K562 (cell line): ENCODE measurements at regions not wholly inside any gene's neighbourhood (a gene's known extent, or its start where the extent isn't known, plus 50 kb on each side); places are given as distances from the start of the nearest gene placed in this dataset.

Experiments used
- ATF3 ChIP-seq, 2 experiments: fragments of 450-650 bp in 1 of 2; sonication (generic) in 1 of 2; formaldehyde crosslinking in 1 of 2; IDR thresholded peaks in 1 of 2; conservative IDR thresholded peaks in 1 of 2; 2 replicates each; pipeline versions ENCODE4 v1.6.1 to v1.8.1; 2016 to 2023; ENCODE audit warnings: mild to moderate bottlenecking in 2 of 2, moderate library complexity in 2 of 2, inconsistent platforms in 1 of 2, missing genetic modification reagents in 1 of 2
- CUX1 ChIP-seq: fragments of 200-800 bp; sonication (Bioruptor generic); IDR thresholded peaks from 2 replicates; pipeline ENCODE4 v1.6.1; 2016; ENCODE audit warnings: missing genetic modification characterization, missing compliant biosample characterization
- KDM4B ChIP-seq, 2 experiments: fragments of 450-650 bp in 1 of 2; sonication (generic) in 1 of 2; IDR thresholded peaks; 2 replicates each; pipeline ENCODE4 v1.6.1; 2016 to 2017; ENCODE audit warnings: borderline replicate concordance in 2 of 2, antibody characterized with exemption in 1 of 2, low read depth in 1 of 2, mild to moderate bottlenecking in 1 of 2
- NFRKB ChIP-seq: fragments of 450-650 bp; IDR thresholded peaks from 2 replicates; pipeline ENCODE4 v1.6.1; 2016; ENCODE audit warnings: low read depth
- POLR2A ChIP-seq: fragments of 450-650 bp; conservative IDR thresholded peaks from 2 replicates; pipeline ENCODE4 v1.6.1; 2016
- REST ChIP-seq, 2 experiments: fragments of 450-650 bp; formaldehyde crosslinking in 1 of 2; IDR thresholded peaks; 2 replicates each; pipeline versions ENCODE4 v1.4.0 to v1.6.1; 2014 to 2020; ENCODE audit warnings: mild to moderate bottlenecking in 2 of 2, borderline replicate concordance in 1 of 2, low read depth in 1 of 2
- THRB ChIP-seq: fragments of 450-650 bp; formaldehyde crosslinking; conservative IDR thresholded peaks from 2 replicates; pipeline ENCODE4 v1.4.0; 2022; ENCODE audit warnings: mild to moderate bottlenecking, missing genetic modification characterization
- ZNF23 ChIP-seq: fragments of 250-450 bp; sonication (Bioruptor Pico); IDR thresholded peaks from 2 replicates; pipeline ENCODE4 v1.4.0; 2020; ENCODE audit warnings: mild to moderate bottlenecking
- ZNF274 ChIP-seq: IDR thresholded peaks from 2 replicates; pipeline ENCODE4 v1.6.1; 2011; ENCODE audit warnings: low read depth, mild to moderate bottlenecking, low read length, moderate library complexity, borderline replicate concordance
- TF ChIP-seq, protein P1 (sequence below), 3 experiments: IDR thresholded peaks in 2 of 3; conservative IDR thresholded peaks in 1 of 3; 2 replicates each; pipeline ENCODE4 v1.5.1; 2011 to 2012; ENCODE audit warnings: low read length in 3 of 3, mild to moderate bottlenecking in 3 of 3, control low read depth in 2 of 3, improper control_type of control experiment in 1 of 3, inconsistent platforms in 1 of 3, low read depth in 1 of 3, mixed read lengths in 1 of 3, moderate library complexity in 1 of 3; ENCODE audit not compliant: insufficient read depth in 2 of 3
- TF ChIP-seq, protein P2 (sequence below): fragments of 450-650 bp; formaldehyde crosslinking; IDR thresholded peaks from 2 replicates; pipeline ENCODE4 v1.4.0; 2020; ENCODE audit warnings: mild to moderate bottlenecking, mixed read lengths

GRCh38 chr4:187604984-187605383 lies 390.6 kb upstream of the ZFP42 start:
- TF ChIP-seq KDM4B (IDR thresholded peaks at IDR 0.05; ENCODE audit: borderline replicate concordance in 2 of 2, low read depth in 1 of 2): no peak
- no peak for TF ChIP-seq ZNF274
- TF ChIP-seq POLR2A: no peak
- TF ChIP-seq, protein P1, sequence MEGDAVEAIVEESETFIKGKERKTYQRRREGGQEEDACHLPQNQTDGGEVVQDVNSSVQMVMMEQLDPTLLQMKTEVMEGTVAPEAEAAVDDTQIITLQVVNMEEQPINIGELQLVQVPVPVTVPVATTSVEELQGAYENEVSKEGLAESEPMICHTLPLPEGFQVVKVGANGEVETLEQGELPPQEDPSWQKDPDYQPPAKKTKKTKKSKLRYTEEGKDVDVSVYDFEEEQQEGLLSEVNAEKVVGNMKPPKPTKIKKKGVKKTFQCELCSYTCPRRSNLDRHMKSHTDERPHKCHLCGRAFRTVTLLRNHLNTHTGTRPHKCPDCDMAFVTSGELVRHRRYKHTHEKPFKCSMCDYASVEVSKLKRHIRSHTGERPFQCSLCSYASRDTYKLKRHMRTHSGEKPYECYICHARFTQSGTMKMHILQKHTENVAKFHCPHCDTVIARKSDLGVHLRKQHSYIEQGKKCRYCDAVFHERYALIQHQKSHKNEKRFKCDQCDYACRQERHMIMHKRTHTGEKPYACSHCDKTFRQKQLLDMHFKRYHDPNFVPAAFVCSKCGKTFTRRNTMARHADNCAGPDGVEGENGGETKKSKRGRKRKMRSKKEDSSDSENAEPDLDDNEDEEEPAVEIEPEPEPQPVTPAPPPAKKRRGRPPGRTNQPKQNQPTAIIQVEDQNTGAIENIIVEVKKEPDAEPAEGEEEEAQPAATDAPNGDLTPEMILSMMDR (IDR thresholded peaks at IDR 0.05 in 2 of 3, conservative IDR thresholded peaks at IDR 0.05 in 1 of 3; ENCODE audit: insufficient read depth in 2 of 3, low read depth in 1 of 3, low read length in 3 of 3): no peak
- no peak for TF ChIP-seq ATF3 (IDR thresholded peaks at IDR 0.05)
- no peak for TF ChIP-seq ATF3 (CRISPR knock-in tag; conservative IDR thresholded peaks at IDR 0.05)
- TF ChIP-seq REST (IDR thresholded peaks at IDR 0.05; ENCODE audit: borderline replicate concordance): no peak
- TF ChIP-seq REST (CRISPR knock-in tag; IDR thresholded peaks at IDR 0.05; ENCODE audit: low read depth): no peak
- TF ChIP-seq ZNF23 (CRISPR knock-in tag): no peak
- no peak for TF ChIP-seq CUX1 (CRISPR knock-in tag)
- no peak for TF ChIP-seq THRB
- TF ChIP-seq, protein P2, sequence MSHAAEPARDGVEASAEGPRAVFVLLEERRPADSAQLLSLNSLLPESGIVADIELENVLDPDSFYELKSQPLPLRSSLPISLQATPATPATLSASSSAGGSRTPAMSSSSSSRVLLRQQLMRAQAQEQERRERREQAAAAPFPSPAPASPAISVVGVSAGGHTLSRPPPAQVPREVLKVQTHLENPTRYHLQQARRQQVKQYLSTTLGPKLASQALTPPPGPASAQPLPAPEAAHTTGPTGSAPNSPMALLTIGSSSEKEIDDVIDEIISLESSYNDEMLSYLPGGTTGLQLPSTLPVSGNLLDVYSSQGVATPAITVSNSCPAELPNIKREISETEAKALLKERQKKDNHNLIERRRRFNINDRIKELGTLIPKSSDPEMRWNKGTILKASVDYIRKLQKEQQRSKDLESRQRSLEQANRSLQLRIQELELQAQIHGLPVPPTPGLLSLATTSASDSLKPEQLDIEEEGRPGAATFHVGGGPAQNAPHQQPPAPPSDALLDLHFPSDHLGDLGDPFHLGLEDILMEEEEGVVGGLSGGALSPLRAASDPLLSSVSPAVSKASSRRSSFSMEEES: no peak
- no peak for TF ChIP-seq NFRKB
